Activated CD4-positive, alpha-beta T cell treated with anti-CD3 and anti-CD28 coated beads for 1 hour (primary cell): ENCODE measurements at regions not wholly inside any gene's neighbourhood (a gene's known extent, or its start where the extent isn't known, plus 50 kb on each side); places are given as distances from the start of the nearest gene placed in this dataset.

Source experiments
- DNase-seq: peaks from one replicate; pipeline ENCODE4 v3.0.0-alpha.2; 2020

- DNase-seq: no peak
Observed at GRCh38 chr12:12017798-12018197, 52.9 kb upstream of the BCL2L14 start.

- DNase-seq: no peak
Observed at GRCh38 chr12:12018454-12018853, 52.3 kb upstream of the BCL2L14 start.

GRCh38 chr12:12019881-12020280, 50.9 kb upstream of the BCL2L14 start:
- no peak for DNase-seq

GRCh38 chr12:12020762-12021161, 50.0 kb upstream of the BCL2L14 start:
- DNase-seq: no peak
